Pancreas (tissue), 10 donors: ENCODE measurements at regions not wholly inside any gene's neighbourhood (a gene's known extent, or its start where the extent isn't known, plus 50 kb on each side); places are given as distances from the start of the nearest gene placed in this dataset.
A peak's percentile ranks its signal among the peaks of the same experiment; 100 is the strongest.

ENCODE experiments used
- ATAC-seq, 4 donors: fragments of 200-7000 bp; cut with Tn5 transposase; one replicate each; pipeline versions ENCODE4 v1.8.0 to v1.9.1; 2020; ENCODE audit warnings: mild to moderate bottlenecking in 4 of 4, moderate library complexity in 4 of 4
- DNase-seq, 6 donors: peaks; one replicate each; pipeline ENCODE4 v3.0.0-alpha.2; 2020
- FAIRE-seq: peaks from 2 replicates; lab custom pipeline; 2012; peaks lifted over from hg19 to GRCh38; lab: Jason Lieb, UNC
- H3K27ac ChIP-seq, 4 donors: fragments of 200-600 bp; sonication (generic); 1 replicate in 3 of 4; 2 replicates in 1 of 4; pipeline versions ENCODE4 v1.5.0 to v1.8.0; 2020
- H3K27me3 ChIP-seq, 4 donors: fragments of 200-600 bp; one replicate each; pipeline ENCODE4 v1.8.0; 2021
- H3K36me3 ChIP-seq, 3 donors: fragments of 200-600 bp; sonication (generic) in 1 of 3; one replicate each; pipeline versions ENCODE4 v1.5.0 to v1.8.0; 2020 to 2021
- H3K4me1 ChIP-seq, 3 donors: fragments of 200-600 bp; one replicate each; pipeline ENCODE4 v1.8.0; 2021
- H3K4me3 ChIP-seq, 4 donors: fragments of 200-600 bp; sonication (generic) in 2 of 4; one replicate each; pipeline versions ENCODE4 v1.5.0 to v1.8.0; 2020 to 2021
- H3K9me3 ChIP-seq, 4 donors: fragments of 200-600 bp; one replicate each; pipeline ENCODE4 v1.8.0; 2021
- WGBS, 2 donors: extraction: QIAGEN DNeasy Blood & Tissue Kit; methylation state at CpG; one replicate each; pipeline ENCODE4 v1.1.7; 2013; 5-methylcytosine and 5-hydroxymethylcytosine counted together
- intact Hi-C, 3 donors: fragments of 100-400 bp; cut with DNase I; formaldehyde crosslinking; loops; one replicate each; pipeline versions ENCODE4 v1.11.1 to v1.14.2; 2022
- TF ChIP-seq, protein P1 (sequence below), 4 donors: fragments of 200-600 bp; sonication (generic) in 3 of 4; IDR thresholded peaks; one replicate each; pipeline versions ENCODE4 v1.5.0 to v1.8.0; 2021; ENCODE audit warnings: antibody characterized with exemption in 4 of 4
- donor health status: healthy with polysubstance abuse.
- donor health status: DM: no; HTN: no; CAD: no; lungs with moderate emphysema.
- donor health status: DM: no; HTN: no; CAD: no.
- donor health status: control.
- donor health status: control.
- donor health status: Bipolar disorder and iron deficiency.
- donor health status: DM: yes; HTN: yes; CAD: no.
- donor health status: DM: no; HTN: no; CAD: no.
- donor health status: DM: no; HTN: no; CAD: no.
- donor health status: DM: yes; HTN: yes; CAD: no.

- Histone ChIP-seq H3K27me3 (no peaks in the 10 kb centered on the region), H3K27ac (no peak overlapping the region), H3K4me1 (no peaks in the 10 kb centered on the region), H3K4me3 (no peak overlapping the region), H3K9me3 (no peaks in the 10 kb centered on the region), H3K36me3 (no peaks in the 10 kb centered on the region)
- DNase-seq: no peak
- no peak for ATAC-seq
- TF ChIP-seq, protein P1, sequence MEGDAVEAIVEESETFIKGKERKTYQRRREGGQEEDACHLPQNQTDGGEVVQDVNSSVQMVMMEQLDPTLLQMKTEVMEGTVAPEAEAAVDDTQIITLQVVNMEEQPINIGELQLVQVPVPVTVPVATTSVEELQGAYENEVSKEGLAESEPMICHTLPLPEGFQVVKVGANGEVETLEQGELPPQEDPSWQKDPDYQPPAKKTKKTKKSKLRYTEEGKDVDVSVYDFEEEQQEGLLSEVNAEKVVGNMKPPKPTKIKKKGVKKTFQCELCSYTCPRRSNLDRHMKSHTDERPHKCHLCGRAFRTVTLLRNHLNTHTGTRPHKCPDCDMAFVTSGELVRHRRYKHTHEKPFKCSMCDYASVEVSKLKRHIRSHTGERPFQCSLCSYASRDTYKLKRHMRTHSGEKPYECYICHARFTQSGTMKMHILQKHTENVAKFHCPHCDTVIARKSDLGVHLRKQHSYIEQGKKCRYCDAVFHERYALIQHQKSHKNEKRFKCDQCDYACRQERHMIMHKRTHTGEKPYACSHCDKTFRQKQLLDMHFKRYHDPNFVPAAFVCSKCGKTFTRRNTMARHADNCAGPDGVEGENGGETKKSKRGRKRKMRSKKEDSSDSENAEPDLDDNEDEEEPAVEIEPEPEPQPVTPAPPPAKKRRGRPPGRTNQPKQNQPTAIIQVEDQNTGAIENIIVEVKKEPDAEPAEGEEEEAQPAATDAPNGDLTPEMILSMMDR (IDR thresholded peaks at IDR 0.05): no peak
- no peak for FAIRE-seq
- 58 to 67% methylated on average over 3 of the region's 3 CpGs for WGBS, 2 donors
- intact Hi-C loops: no loop called here
Observed at GRCh38 chr10:56561336-56561735, 200.3 kb upstream of the ZWINT start.

DNA sequence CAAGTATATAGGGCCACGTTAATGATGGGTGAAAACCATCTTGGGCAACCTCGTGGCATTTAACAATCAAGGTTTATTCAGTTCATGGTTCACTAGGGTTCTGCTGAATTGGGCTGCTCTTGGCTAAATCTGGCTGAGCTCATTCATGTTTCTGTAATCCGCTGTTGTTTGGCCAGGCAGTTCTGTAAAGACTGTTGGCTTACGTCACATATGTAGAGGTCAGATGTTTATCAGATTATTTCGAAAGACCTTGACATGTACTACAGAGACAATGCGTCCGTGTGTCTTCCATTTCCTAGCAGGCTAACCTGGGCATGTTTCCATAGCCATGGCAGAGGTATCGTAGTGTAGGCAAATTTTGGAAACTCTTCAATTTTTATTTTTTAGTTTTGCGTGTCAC is 190.0 kb upstream of the ZWINT start:
- Histone ChIP-seq H3K36me3 (no peaks in the 10 kb centered on the region), H3K27ac (no peak overlapping the region), H3K4me3 (no peak overlapping the region), H3K9me3 (no peaks in the 10 kb centered on the region), H3K4me1 (no peaks in the 10 kb centered on the region), H3K27me3 (no peaks in the 10 kb centered on the region)
- TF ChIP-seq, protein P1 (IDR thresholded peaks at IDR 0.05): no peak
- no peak for DNase-seq
- ATAC-seq: no peak
- intact Hi-C loops: no loop called here
- no peak for FAIRE-seq
- 59 to 63% methylated on average over 9 of the region's 9 CpGs for WGBS, 2 donors

GRCh38 chr10:56547163-56547562 is 186.1 kb upstream of the ZWINT start:
- no peaks in the 10 kb centered on the region for H3K4me1 ChIP-seq
- DNase-seq (peak in 3 of 6 donors; percentile 8 to 53 (median 20)), ATAC-seq (no peak), FAIRE-seq (no peak)
- H3K9me3 ChIP-seq: no peaks in the 10 kb centered on the region
- no peaks in the 10 kb centered on the region for H3K27me3 ChIP-seq
- WGBS, 2 donors: 38 to 48% methylated on average over 4 of the region's 4 CpGs
- TF ChIP-seq, protein P1 (IDR thresholded peaks at IDR 0.05): no peak
- no peak overlapping the region for H3K4me3 ChIP-seq
- H3K27ac ChIP-seq: no peak overlapping the region
- intact Hi-C loops: no loop called here
- H3K36me3 ChIP-seq: no peaks in the 10 kb centered on the region

GRCh38 chr10:56537984-56538383 is 176.9 kb upstream of the ZWINT start:
- FAIRE-seq (no peak), ATAC-seq (peak in 2 of 4 donors; percentile 30 to 46)
- TF ChIP-seq, protein P1 (IDR thresholded peaks at IDR 0.05): no peak

GRCh38 chr10:56522166-56522565 is 161.1 kb upstream of the ZWINT start:
- 53 to 70% methylated on average over 3 of the region's 3 CpGs for whole genome bisulfite sequencing, 2 donors
- DNase-seq: no peak

More at GRCh38 chr10:56537984-56538383, 176.9 kb upstream of the ZWINT start:
- no peaks in the 10 kb centered on the region for H3K27me3 ChIP-seq
- H3K36me3 ChIP-seq: no peaks in the 10 kb centered on the region
- H3K27ac ChIP-seq: no peak overlapping the region
- no peaks in the 10 kb centered on the region for H3K9me3 ChIP-seq
- DNase-seq: no peak
- no peaks in the 10 kb centered on the region for H3K4me1 ChIP-seq
- no peak overlapping the region for H3K4me3 ChIP-seq
- 64 to 82% methylated on average over 4 of the region's 4 CpGs for WGBS, 2 donors
- intact Hi-C loops: no loop called here

More at GRCh38 chr10:56522166-56522565, 161.1 kb upstream of the ZWINT start:
- TF ChIP-seq, protein P1 (IDR thresholded peaks at IDR 0.05): no peak
- Histone ChIP-seq H3K27me3 (no peaks in the 10 kb centered on the region), H3K27ac (no peak overlapping the region), H3K4me3 (no peak overlapping the region), H3K9me3 (no peaks in the 10 kb centered on the region), H3K36me3 (no peaks in the 10 kb centered on the region), H3K4me1 (no peaks in the 10 kb centered on the region)
- intact Hi-C loops: no loop called here
- no peak for ATAC-seq
- no peak for FAIRE-seq
